HepG2 (cell line): ENCODE measurements at regions not wholly inside any gene's neighbourhood (a gene's known extent, or its start where the extent isn't known, plus 50 kb on each side); places are given as distances from the start of the nearest gene placed in this dataset.

Source experiments
- ATAC-seq: fragments of 200-7000 bp; cut with Tn5 transposase; 3 replicates; pipeline ENCODE4 v1.9.1; 2020; ENCODE audit warnings: mild to moderate bottlenecking, moderate library complexity
- BruUV-seq: library from RNA; stranded (reverse); fragments of 400-500 nt; replicated peaks from 2 replicates; lab custom pipeline; 2021; lab: Mats Ljungman, UMichigan
- CTCF ChIA-PET: fragments of 300-600 bp; formaldehyde crosslinking; extraction: SDS; loops from one replicate; lab custom pipeline; 2021; ENCODE audit warnings: low total read pairs, inconsistent platforms, low intra/inter-chr PET ratio; lab: Yijun Ruan, JAX
- POLR2A ChIA-PET: fragments of 350-600 bp; sonication (Branson Sonifier 250); formaldehyde crosslinking; loops from one replicate; lab custom pipeline; 2020; ENCODE audit warnings: antibody characterized with exemption, inconsistent platforms; lab: Yijun Ruan, JAX
- DNase-seq: peaks from one replicate; pipeline ENCODE4 v3.0.0-alpha.2; 2015; ENCODE audit warnings: low spot score
- FAIRE-seq: peaks from 3 replicates; lab custom pipeline; 2011; peaks lifted over from hg19 to GRCh38; lab: Jason Lieb, UNC
- H2AFZ ChIP-seq: one replicate; pipeline ENCODE4 v1.6.1; 2011; ENCODE audit warnings: low read length, inconsistent platforms
- H3K27ac ChIP-seq: fragments of 300-600 bp; 3 replicates; pipeline ENCODE4 v1.8.0; 2011; ENCODE audit warnings: mixed run types, mild to moderate bottlenecking, mixed read lengths, low read length, inconsistent platforms; ENCODE audit not compliant: insufficient read depth; ENCODE audit errors: extremely low read length
- H3K27me3 ChIP-seq, 2 experiments: fragments of 200-600 bp in 1 of 2; 2 replicates in 1 of 2; 3 replicates in 1 of 2; pipeline versions ENCODE4 v1.6.0 to v1.8.0; 2011; ENCODE audit warnings: low read length in 2 of 2, mild to moderate bottlenecking in 2 of 2, moderate library complexity in 2 of 2, inconsistent platforms in 1 of 2; ENCODE audit not compliant: insufficient read depth in 2 of 2, control insufficient read depth in 1 of 2
- H3K36me3 ChIP-seq, 2 experiments: fragments of 200-600 bp in 1 of 2; replicated peaks in 1 of 2; 2 replicates in 1 of 2; 3 replicates in 1 of 2; pipeline versions ENCODE4 v1.5.1 to v1.8.0; 2011; ENCODE audit warnings: low read length in 2 of 2, inconsistent platforms in 1 of 2; ENCODE audit not compliant: insufficient read depth in 2 of 2, control insufficient read depth in 1 of 2
- H3K4me1 ChIP-seq: 2 replicates; pipeline ENCODE4 v1.5.1; 2012; ENCODE audit warnings: low read length, inconsistent platforms; ENCODE audit not compliant: insufficient read depth
- H3K4me2 ChIP-seq: 2 replicates; pipeline ENCODE4 v1.6.0; 2011; ENCODE audit warnings: low read depth, low read length, inconsistent platforms
- H3K4me3 ChIP-seq, 3 experiments: fragments of 200-600 bp in 1 of 3; sonication (generic), shearing (Covaris generic) in 1 of 3; replicated peaks in 1 of 3; 2 replicates each; pipeline ENCODE4 v1.5.1; 2011 to 2016; ENCODE audit warnings: low read length in 3 of 3, inconsistent platforms in 2 of 3, low read depth in 2 of 3, mild to moderate bottlenecking in 2 of 3, control low read depth in 1 of 3, mixed read lengths in 1 of 3; ENCODE audit not compliant: insufficient read depth in 1 of 3
- H3K79me2 ChIP-seq: one replicate; pipeline ENCODE4 v1.6.1; 2011; ENCODE audit warnings: low read length, inconsistent platforms; ENCODE audit not compliant: insufficient read depth
- H3K9ac ChIP-seq: 2 replicates; pipeline ENCODE4 v1.6.0; 2011; ENCODE audit warnings: mild to moderate bottlenecking, low read depth, low read length, inconsistent platforms; ENCODE audit not compliant: insufficient read depth
- H3K9me3 ChIP-seq: 2 replicates; pipeline ENCODE4 v1.5.1; 2012; ENCODE audit warnings: mild to moderate bottlenecking, low read length
- H4K20me1 ChIP-seq: 2 replicates; pipeline ENCODE4 v1.6.0; 2011; ENCODE audit warnings: inconsistent platforms, mild to moderate bottlenecking, low read length, moderate library complexity; ENCODE audit not compliant: insufficient read depth
- CREB1 ChIP-seq, 2 experiments: fragments of 450-650 bp in 1 of 2; IDR thresholded peaks; 2 replicates each; pipeline ENCODE4 v1.6.1; 2016 to 2017; ENCODE audit warnings: control low read depth in 1 of 2, mild to moderate bottlenecking in 1 of 2, missing compliant biosample characterization in 1 of 2, missing genetic modification characterization in 1 of 2
- HOXA3 ChIP-seq: sonication (generic); formaldehyde crosslinking; IDR thresholded peaks from 2 replicates; pipeline ENCODE4 v1.5.0; 2020; ENCODE audit warnings: missing genetic modification reagents
- REL ChIP-seq: sonication (generic); formaldehyde crosslinking; conservative IDR thresholded peaks from 2 replicates; pipeline ENCODE4 v1.8.0; 2022; ENCODE audit warnings: mild to moderate bottlenecking, missing genetic modification reagents, moderate library complexity
- ZFP36 ChIP-seq: fragments of 150-350 bp; IDR thresholded peaks from 2 replicates; pipeline ENCODE4 v1.6.1; 2018; ENCODE audit warnings: borderline replicate concordance, low read length, low read depth; ENCODE audit not compliant: partially characterized antibody
- ZNF614 ChIP-seq: IDR thresholded peaks from 2 replicates; pipeline ENCODE4 v1.6.1; 2018; ENCODE audit warnings: missing biosample characterization, missing genetic modification reagents, inconsistent platforms, borderline replicate concordance
- ZNF781 ChIP-seq: sonication (generic); formaldehyde crosslinking; IDR thresholded peaks from 2 replicates; pipeline ENCODE4 v1.5.1; 2020; ENCODE audit warnings: borderline replicate concordance, mild to moderate bottlenecking, missing genetic modification reagents; ENCODE audit errors: not compliant biosample characterization
- WGBS: methylation state at CpG from one replicate; pipeline ENCODE4 v1.1.6; 2017; ENCODE audit warnings: low lambda C conversion rate; 5-methylcytosine and 5-hydroxymethylcytosine counted together
- in situ Hi-C: cut with HindIII; loops from 2 replicates; pipeline ENCODE4 v1.10.0; 2017; ENCODE audit warnings: low pct_unique_long_range_greater_than_20kb; ENCODE audit not compliant: extremely low pct_ligation_motif_present
- intact Hi-C: fragments of 100-400 bp; cut with micrococcal nuclease; formaldehyde crosslinking; loops from one replicate; pipeline ENCODE4 v1.10.0; 2022; ENCODE audit not compliant: unreplicated experiment
- TF ChIP-seq, protein P1 (sequence below): sonication (generic); formaldehyde crosslinking; IDR thresholded peaks from 2 replicates; pipeline ENCODE4 v1.5.1; 2020; ENCODE audit warnings: missing genetic modification reagents, mild to moderate bottlenecking, borderline replicate concordance

DNA sequence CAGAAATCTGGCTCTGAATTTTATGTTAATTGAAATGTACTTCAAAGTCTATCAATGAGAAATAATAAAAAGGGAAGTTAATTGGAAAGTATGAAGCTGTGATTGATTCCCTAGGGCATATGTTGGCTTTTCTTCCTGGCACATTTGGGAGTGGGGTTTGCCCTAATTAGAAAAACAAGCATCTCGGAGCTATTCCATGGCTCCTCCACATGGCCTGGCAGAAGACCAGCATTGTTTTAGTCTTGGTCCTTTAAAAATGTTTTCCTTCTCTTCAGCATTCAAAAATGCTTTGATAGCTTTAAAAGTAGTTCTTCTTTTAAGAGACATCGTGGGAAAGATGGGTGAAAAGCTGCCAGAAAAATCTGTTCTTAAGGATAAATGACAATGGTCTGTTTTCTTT lies 445.5 kb upstream of the PKDCC start:
- no peak overlapping the region for H3K27ac ChIP-seq
- no peak overlapping the region for H3K9ac ChIP-seq
- no peaks in the 10 kb centered on the region for H3K27me3 ChIP-seq
- ATAC-seq (no peak), FAIRE-seq (no peak), DNase-seq (no peak)
- 3% methylated on average over 2 of the region's 2 CpGs for WGBS
- H3K4me1 ChIP-seq = no peaks in the 10 kb centered on the region
- CTCF ChIA-PET = no interaction called here
- no peak overlapping the region for H3K4me3 ChIP-seq
- intact Hi-C loops = no loop called here
- no peak for TF ChIP-seq ZNF614 (CRISPR knock-in tag)
- no peak for TF ChIP-seq ZFP36
- TF ChIP-seq CREB1 (IDR thresholded peaks at IDR 0.05) = no peak
- TF ChIP-seq CREB1 (CRISPR knock-in tag; IDR thresholded peaks at IDR 0.05) = no peak
- TF ChIP-seq, protein P1, sequence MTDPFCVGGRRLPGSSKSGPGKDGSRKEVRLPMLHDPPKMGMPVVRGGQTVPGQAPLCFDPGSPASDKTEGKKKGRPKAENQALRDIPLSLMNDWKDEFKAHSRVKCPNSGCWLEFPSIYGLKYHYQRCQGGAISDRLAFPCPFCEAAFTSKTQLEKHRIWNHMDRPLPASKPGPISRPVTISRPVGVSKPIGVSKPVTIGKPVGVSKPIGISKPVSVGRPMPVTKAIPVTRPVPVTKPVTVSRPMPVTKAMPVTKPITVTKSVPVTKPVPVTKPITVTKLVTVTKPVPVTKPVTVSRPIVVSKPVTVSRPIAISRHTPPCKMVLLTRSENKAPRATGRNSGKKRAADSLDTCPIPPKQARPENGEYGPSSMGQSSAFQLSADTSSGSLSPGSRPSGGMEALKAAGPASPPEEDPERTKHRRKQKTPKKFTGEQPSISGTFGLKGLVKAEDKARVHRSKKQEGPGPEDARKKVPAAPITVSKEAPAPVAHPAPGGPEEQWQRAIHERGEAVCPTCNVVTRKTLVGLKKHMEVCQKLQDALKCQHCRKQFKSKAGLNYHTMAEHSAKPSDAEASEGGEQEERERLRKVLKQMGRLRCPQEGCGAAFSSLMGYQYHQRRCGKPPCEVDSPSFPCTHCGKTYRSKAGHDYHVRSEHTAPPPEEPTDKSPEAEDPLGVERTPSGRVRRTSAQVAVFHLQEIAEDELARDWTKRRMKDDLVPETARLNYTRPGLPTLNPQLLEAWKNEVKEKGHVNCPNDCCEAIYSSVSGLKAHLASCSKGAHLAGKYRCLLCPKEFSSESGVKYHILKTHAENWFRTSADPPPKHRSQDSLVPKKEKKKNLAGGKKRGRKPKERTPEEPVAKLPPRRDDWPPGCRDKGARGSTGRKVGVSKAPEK (CRISPR knock-in tag) = no peak
- TF ChIP-seq ZNF781 (CRISPR knock-in tag) = no peak
- no peak for TF ChIP-seq REL (CRISPR knock-in tag)
- no peak for TF ChIP-seq HOXA3 (CRISPR knock-in tag)
- TF ChIP-seq, all 625 proteins: peak for 0
- Histone ChIP-seq H3K4me2 (no peak overlapping the region), H3K9me3 (no peaks in the 10 kb centered on the region), H2AFZ (no peak overlapping the region), H4K20me1 (no peaks in the 10 kb centered on the region), H3K36me3 (no peaks in the 10 kb centered on the region), H3K79me2 (no peaks in the 10 kb centered on the region)
- POLR2A ChIA-PET = no interaction called here
- in situ Hi-C loops = no loop called here
- no TSS peak for BruUV-seq
